ENCODE measurements at regions not wholly inside any gene's neighbourhood (a gene's known extent, or its start where the extent isn't known, plus 50 kb on each side); places are given as distances from the start of the nearest gene placed in this dataset.

GRCh38 chr13:29954082-29955028 is 103.9 kb upstream of the UBL3 start:
- Mint-ChIP-seq H3K9me3 (no peaks in the 10 kb centered on the region), H3K4me1 (ENCODE audit: low read depth) (peaks cover 33% of the 10 kb centered on the region), H3K4me3 (peak overlapping the region; percentile 61), H3K27me3 (no peaks in the 10 kb centered on the region), H3K36me3 (ENCODE audit: low read depth) (no peaks in the 10 kb centered on the region), H3K27ac (peak overlapping the region; percentile 92)
- ATAC-seq (peak; percentile 96), DNase-seq (peak; percentile 69)
- TF ChIP-seq CTCF (IDR thresholded peaks at IDR 0.05) = no peak
- CTCF ChIA-PET = interaction anchor here (1.0 to 3.3 kb wide), 11 partner anchors 10 to 183 kb away, joined by 3 to 12 read pairs (median 4); no protein-coding TSS in a partner anchor
- POLR2A ChIA-PET = interaction anchor here (0.5 to 1.7 kb wide), 5 partner anchors 10 to 417 kb away, joined by 3 to 7 read pairs (median 3); no protein-coding TSS in a partner anchor
- intact Hi-C loops (cut with micrococcal nuclease) = no loop called here

- ChIA-PET CTCF (interaction anchor here (1.3 to 3.3 kb wide), 8 partner anchors 16 to 183 kb away, joined by 3 to 12 read pairs (median 4); no protein-coding TSS in a partner anchor), POLR2A (interaction anchor here (0.5 to 1.7 kb wide), 5 partner anchors 9 to 418 kb away, joined by 3 to 7 read pairs (median 3); no protein-coding TSS in a partner anchor)
- H3K36me3 Mint-ChIP-seq (ENCODE audit: low read depth) = no peaks in the 10 kb centered on the region
- peak overlapping the region; percentile 92 for H3K27ac Mint-ChIP-seq
- H3K9me3 Mint-ChIP-seq = no peaks in the 10 kb centered on the region
- no peak for TF ChIP-seq CTCF (IDR thresholded peaks at IDR 0.05)
- ATAC-seq (no peak), DNase-seq (no peak)
- peak overlapping the region; percentile 61 for H3K4me3 Mint-ChIP-seq
- peaks cover 30% of the 10 kb centered on the region for H3K4me1 Mint-ChIP-seq (ENCODE audit: low read depth)
- no peaks in the 10 kb centered on the region for H3K27me3 Mint-ChIP-seq
- intact Hi-C loops (cut with micrococcal nuclease) = no loop called here
Observed at GRCh38 chr13:29953542-29953941, 103.1 kb upstream of the UBL3 start.

- peaks cover 17% of the 10 kb centered on the region for H3K4me1 Mint-ChIP-seq (ENCODE audit: low read depth)
- CTCF ChIA-PET = interaction anchor here (3.3 kb wide), 1 partner anchor 28 kb away, joined by 12 read pairs; no protein-coding TSS in a partner anchor
- intact Hi-C loops (cut with micrococcal nuclease) = no loop called here
- no peaks in the 10 kb centered on the region for H3K27me3 Mint-ChIP-seq
- TF ChIP-seq CTCF (IDR thresholded peaks at IDR 0.05) = no peak
- DNase-seq (no peak), ATAC-seq (no peak)
- no peaks in the 10 kb centered on the region for H3K36me3 Mint-ChIP-seq (ENCODE audit: low read depth)
- H3K9me3 Mint-ChIP-seq = no peaks in the 10 kb centered on the region
- no peak overlapping the region for H3K27ac Mint-ChIP-seq
- no peak overlapping the region for H3K4me3 Mint-ChIP-seq
- POLR2A ChIA-PET = no interaction called here
Observed at GRCh38 chr13:29952245-29952644, 101.8 kb upstream of the UBL3 start.

GRCh38 chr13:29948791-29949190 is 98.4 kb upstream of the UBL3 start:
- no peaks in the 10 kb centered on the region for H3K36me3 Mint-ChIP-seq (ENCODE audit: low read depth)
- H3K9me3 Mint-ChIP-seq = no peaks in the 10 kb centered on the region
- TF ChIP-seq CTCF (IDR thresholded peaks at IDR 0.05) = no peak
- no peak for DNase-seq
- peaks cover 5% of the 10 kb centered on the region for H3K4me1 Mint-ChIP-seq (ENCODE audit: low read depth)
- intact Hi-C loops (cut with micrococcal nuclease) = no loop called here
- H3K27me3 Mint-ChIP-seq = no peaks in the 10 kb centered on the region
- ChIA-PET POLR2A (no interaction called here), CTCF (interaction anchor here (0.8 kb wide), 1 partner anchor 166 kb away, joined by 3 read pairs; no protein-coding TSS in a partner anchor)
- H3K27ac Mint-ChIP-seq = no peak overlapping the region
- H3K4me3 Mint-ChIP-seq = no peak overlapping the region
- ATAC-seq = no peak

DNA sequence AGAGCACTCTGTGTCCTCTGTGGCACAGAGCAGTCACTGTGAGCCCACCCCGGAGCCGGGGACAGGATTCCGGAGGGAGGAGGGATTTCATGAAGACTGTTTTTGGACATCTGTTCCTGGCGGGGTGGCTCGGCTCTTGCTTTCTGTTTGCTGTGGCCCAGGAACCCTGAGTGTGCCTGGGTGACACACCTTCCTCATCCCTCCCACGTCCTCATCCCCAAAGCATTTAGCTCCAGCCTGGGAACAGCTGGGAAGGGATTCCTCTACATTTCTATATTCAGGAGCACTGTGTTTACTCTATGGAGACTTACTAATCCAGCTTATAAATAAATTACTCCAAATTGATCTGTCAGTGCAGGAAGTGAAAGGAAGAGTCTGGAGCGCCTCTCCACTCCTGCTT is 97.8 kb upstream of the UBL3 start:
- H3K4me1 Mint-ChIP-seq (ENCODE audit: low read depth) = no peaks in the 10 kb centered on the region
- CTCF ChIA-PET = interaction anchor here (0.8 kb wide), 1 partner anchor 166 kb away, joined by 3 read pairs; no protein-coding TSS in a partner anchor

More for the DNA sequence above, 97.8 kb upstream of the UBL3 start:
- intact Hi-C loops (cut with micrococcal nuclease) = no loop called here
- no peak overlapping the region for H3K27ac Mint-ChIP-seq
- no peak overlapping the region for H3K4me3 Mint-ChIP-seq
- DNase-seq (no peak), ATAC-seq (no peak)
- POLR2A ChIA-PET = no interaction called here
- no peaks in the 10 kb centered on the region for H3K27me3 Mint-ChIP-seq
- no peaks in the 10 kb centered on the region for H3K9me3 Mint-ChIP-seq
- H3K36me3 Mint-ChIP-seq (ENCODE audit: low read depth) = no peaks in the 10 kb centered on the region
- TF ChIP-seq CTCF (IDR thresholded peaks at IDR 0.05) = no peak

All from activated CD8-positive, alpha-beta T cell treated with anti-CD3 and anti-CD28 coated beads for 36 hours (primary cell).